ENCODE measurements at regions not wholly inside any gene's neighbourhood (a gene's known extent, or its start where the extent isn't known, plus 50 kb on each side); places are given as distances from the start of the nearest gene placed in this dataset.
"Not testable (repeated sequence)": the region's sequence is repeated elsewhere in the genome, so short reads cannot be mapped to it uniquely, and the experiment has no call there.

GRCh38 chr6:49233483-49233882, 229.6 kb downstream of the MMUT start:
- intact Hi-C loops (cut with DNase I): no loop called here
- no peak for TF ChIP-seq CTCF (IDR thresholded peaks at IDR 0.05)
- H3K27me3 ChIP-seq: no peaks in the 10 kb centered on the region
- H3K4me3 ChIP-seq: no peak overlapping the region
- H3K36me3 ChIP-seq: no peaks in the 10 kb centered on the region
- peaks cover 0 to 6% of the 10 kb centered on the region in 2 donors for H3K9me3 ChIP-seq
- no peak for DNase-seq (ENCODE audit: low spot score in 2 of 2)
- H3K27ac ChIP-seq: no peak overlapping the region
- H3K4me1 ChIP-seq: no peaks in the 10 kb centered on the region

- no peaks in the 10 kb centered on the region for H3K27me3 ChIP-seq
- H3K4me3 ChIP-seq: no peak overlapping the region
- no peak overlapping the region for H3K27ac ChIP-seq
- no peaks in the 10 kb centered on the region for H3K9me3 ChIP-seq
- H3K36me3 ChIP-seq: no peaks in the 10 kb centered on the region
- no peak for DNase-seq (ENCODE audit: low spot score in 2 of 2)
- no peak for TF ChIP-seq CTCF (IDR thresholded peaks at IDR 0.05)
- no peaks in the 10 kb centered on the region for H3K4me1 ChIP-seq
- intact Hi-C loops (cut with DNase I): no loop called here
Observed at GRCh38 chr6:49225471-49225870, 237.6 kb downstream of the MMUT start.

GRCh38 chr6:49220293-49220692, 242.8 kb downstream of the MMUT start:
- Histone ChIP-seq H3K36me3 (no peaks in the 10 kb centered on the region), H3K9me3 (peaks cover 0 to 4% of the 10 kb centered on the region in 2 donors), H3K27ac (no peak overlapping the region), H3K4me3 (no peak overlapping the region), H3K27me3 (no peaks in the 10 kb centered on the region), H3K4me1 (no peaks in the 10 kb centered on the region)
- DNase-seq (ENCODE audit: low spot score in 2 of 2): no peak
- no peak for TF ChIP-seq CTCF (IDR thresholded peaks at IDR 0.05)
- intact Hi-C loops (cut with DNase I): no loop called here

- TF ChIP-seq CTCF (IDR thresholded peaks at IDR 0.05): no peak
- no peaks in the 10 kb centered on the region for H3K9me3 ChIP-seq
- no peaks in the 10 kb centered on the region for H3K27me3 ChIP-seq
- H3K36me3 ChIP-seq: no peaks in the 10 kb centered on the region
- intact Hi-C loops (cut with DNase I): no loop called here
- no peaks in the 10 kb centered on the region for H3K4me1 ChIP-seq
- DNase-seq (ENCODE audit: low spot score in 2 of 2): no peak
- H3K27ac ChIP-seq: no peak overlapping the region
- no peak overlapping the region for H3K4me3 ChIP-seq
Observed at GRCh38 chr6:49205526-49205925, 257.5 kb downstream of the MMUT start.

GRCh38 chr6:49202924-49203536, 260.0 kb downstream of the MMUT start:
- Histone ChIP-seq H3K4me3 (no peak overlapping the region), H3K9me3 (no peaks in the 10 kb centered on the region), H3K4me1 (no peaks in the 10 kb centered on the region), H3K27me3 (no peaks in the 10 kb centered on the region), H3K27ac (no peak overlapping the region), H3K36me3 (no peaks in the 10 kb centered on the region)
- no peak for DNase-seq (ENCODE audit: low spot score in 2 of 2)
- no peak for TF ChIP-seq CTCF (IDR thresholded peaks at IDR 0.05)
- intact Hi-C loops (cut with DNase I): no loop called here

GRCh38 chr6:49198015-49198414, 265.0 kb downstream of the MMUT start:
- no peak overlapping the region for H3K4me3 ChIP-seq
- H3K27ac ChIP-seq: no peak overlapping the region
- no peak for TF ChIP-seq CTCF (IDR thresholded peaks at IDR 0.05)
- no peaks in the 10 kb centered on the region for H3K4me1 ChIP-seq
- H3K27me3 ChIP-seq: no peaks in the 10 kb centered on the region
- H3K36me3 ChIP-seq: no peaks in the 10 kb centered on the region
- DNase-seq (ENCODE audit: low spot score in 2 of 2): no peak
- intact Hi-C loops (cut with DNase I): no loop called here
- no peaks in the 10 kb centered on the region for H3K9me3 ChIP-seq

GRCh38 chr6:49162379-49162778, 300.7 kb downstream of the MMUT start:
- DNase-seq (ENCODE audit: low spot score in 2 of 2); H3K27me3 ChIP-seq; H3K27ac ChIP-seq; intact Hi-C loops (cut with DNase I); H3K4me1 ChIP-seq; H3K9me3 ChIP-seq; H3K4me3 ChIP-seq; H3K36me3 ChIP-seq: not testable (repeated sequence)

All from ascending aorta (tissue), 2 donors.